Lower leg skin (tissue), 4 donors: ENCODE measurements at regions not wholly inside any gene's neighbourhood (a gene's known extent, or its start where the extent isn't known, plus 50 kb on each side); places are given as distances from the start of the nearest gene placed in this dataset.

Source experiments
- DNase-seq, 2 donors: peaks; one replicate each; pipeline ENCODE4 v3.0.0-alpha.2; 2019; ENCODE audit warnings: low spot score in 2 of 2
- H3K4me3 ChIP-seq: fragments of 200-600 bp; sonication (generic); 2 replicates; pipeline ENCODE4 v1.5.1; 2017; ENCODE audit warnings: mild to moderate bottlenecking, low read depth; ENCODE audit not compliant: poor library complexity, severe bottlenecking
- CTCF ChIP-seq, 3 donors: fragments of 450-650 bp; IDR thresholded peaks; one replicate each; pipeline ENCODE4 v1.5.1; 2016; ENCODE audit warnings: antibody characterized with exemption in 3 of 3, mild to moderate bottlenecking in 3 of 3, moderate library complexity in 2 of 3
- POLR2A ChIP-seq, 2 donors: fragments of 450-650 bp; IDR thresholded peaks; one replicate each; pipeline ENCODE4 v1.6.1; 2016 to 2017; ENCODE audit warnings: antibody characterized with exemption in 2 of 2, mild to moderate bottlenecking in 1 of 2, moderate library complexity in 1 of 2
- WGBS, 2 donors: methylation state at CpG; one replicate each; pipeline ENCODE4 v1.1.5; 2018; 5-methylcytosine and 5-hydroxymethylcytosine counted together
- intact Hi-C: fragments of 100-400 bp; cut with DNase I; formaldehyde crosslinking; loops from one replicate; pipeline ENCODE4 v1.15.0; 2023; ENCODE audit warnings: low total_unique reads

GRCh38 chr3:194246709-194247349 lies 104.3 kb downstream of the CPN2 start:
- 82 to 84% methylated on average over 7 of the region's 7 CpGs for WGBS, 2 donors
- no peak for DNase-seq
- intact Hi-C loops: no loop called here
- TF ChIP-seq POLR2A (IDR thresholded peaks at IDR 0.05) (no peak), CTCF (IDR thresholded peaks at IDR 0.05) (no peak)
- no peak overlapping the region for H3K4me3 ChIP-seq

- 90 to 93% methylated on average over 10 of the region's 10 CpGs for WGBS, 2 donors
- TF ChIP-seq POLR2A (IDR thresholded peaks at IDR 0.05) (no peak), CTCF (IDR thresholded peaks at IDR 0.05) (no peak)
- DNase-seq: peak in 1 of 2 donors; percentile 25
- H3K4me3 ChIP-seq: no peak overlapping the region
- intact Hi-C loops: no loop called here
Measured at GRCh38 chr3:194247350-194247740, 103.8 kb downstream of the CPN2 start.

- H3K4me3 ChIP-seq: no peak overlapping the region
- peak in 1 of 2 donors; percentile 72 for DNase-seq
- TF ChIP-seq CTCF (IDR thresholded peaks at IDR 0.05) (no peak), POLR2A (IDR thresholded peaks at IDR 0.05) (no peak)
- intact Hi-C loops: no loop called here
- WGBS, 2 donors: 50 to 55% methylated on average over 11 to 13 of the region's 13 CpGs
Measured at GRCh38 chr3:194249323-194250097, 101.6 kb downstream of the CPN2 start.

- TF ChIP-seq CTCF (IDR thresholded peaks at IDR 0.05) (no peak), POLR2A (IDR thresholded peaks at IDR 0.05) (no peak)
Measured at GRCh38 chr3:194250098-194251002, 100.8 kb downstream of the CPN2 start.

GRCh38 chr3:194251007-194251406 lies 100.1 kb downstream of the CPN2 start:
- 65 to 69% methylated on average over 10 of the region's 10 CpGs for WGBS, 2 donors
- intact Hi-C loops: no loop called here
- DNase-seq: no peak
- TF ChIP-seq POLR2A (IDR thresholded peaks at IDR 0.05) (no peak), CTCF (IDR thresholded peaks at IDR 0.05) (no peak)
- no peak overlapping the region for H3K4me3 ChIP-seq

More at GRCh38 chr3:194250098-194251002, 100.8 kb downstream of the CPN2 start:
- intact Hi-C loops: no loop called here
- peak; percentile 60 to 92 for DNase-seq
- WGBS, 2 donors: 18 to 24% methylated on average over 20 of the region's 20 CpGs
- H3K4me3 ChIP-seq: no peak overlapping the region
